IPS-15b (cell line): ENCODE measurements at regions not wholly inside any gene's neighbourhood (a gene's known extent, or its start where the extent isn't known, plus 50 kb on each side); places are given as distances from the start of the nearest gene placed in this dataset.

Experiments used
- H3K27me3 ChIP-seq: one replicate; pipeline ENCODE4 v1.6.1; 2013; ENCODE audit warnings: low read length; ENCODE audit not compliant: control insufficient read depth, insufficient read depth
- H3K36me3 ChIP-seq: one replicate; pipeline ENCODE4 v1.6.1; 2013; ENCODE audit warnings: low read length; ENCODE audit not compliant: control insufficient read depth, insufficient read depth
- H3K4me1 ChIP-seq: one replicate; pipeline ENCODE4 v1.6.1; 2013; ENCODE audit warnings: mild to moderate bottlenecking, low read length; ENCODE audit not compliant: control insufficient read depth, insufficient read depth
- H3K4me3 ChIP-seq: one replicate; pipeline ENCODE4 v1.5.1; 2013; ENCODE audit warnings: low read depth, low read length
- H3K9ac ChIP-seq: one replicate; pipeline ENCODE4 v1.6.1; 2013; ENCODE audit warnings: low read depth, mild to moderate bottlenecking, low read length
- H3K9me3 ChIP-seq: one replicate; pipeline ENCODE4 v1.6.1; 2013; ENCODE audit warnings: mild to moderate bottlenecking, low read length; ENCODE audit not compliant: control insufficient read depth, insufficient read depth

DNA sequence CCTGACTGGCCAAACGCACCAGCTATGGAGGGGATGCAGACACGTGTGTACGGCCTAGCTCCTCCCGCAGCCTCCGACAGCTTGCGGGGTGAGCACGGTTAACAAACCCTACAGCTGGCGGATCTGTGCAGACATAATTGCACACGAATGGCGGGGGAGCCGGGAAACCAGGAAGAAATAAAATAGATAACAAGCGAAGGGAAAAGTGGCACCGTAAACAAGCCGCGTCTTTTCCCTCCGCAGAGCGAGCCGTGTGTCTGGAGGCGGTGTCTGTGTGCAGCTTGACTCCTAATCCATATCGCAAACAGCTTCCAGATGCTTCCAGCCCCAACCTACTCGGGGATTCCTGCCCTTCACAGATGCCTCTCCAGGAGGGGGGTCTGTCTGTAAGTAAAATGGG is 853.1 kb upstream of the SALL3 start:
- no peaks in the 10 kb centered on the region for H3K27me3 ChIP-seq
- no peaks in the 10 kb centered on the region for H3K9me3 ChIP-seq
- no peak overlapping the region for H3K9ac ChIP-seq

GRCh38 chr18:78127041-78127440 is 852.6 kb upstream of the SALL3 start:
- no peaks in the 10 kb centered on the region for H3K36me3 ChIP-seq
- no peaks in the 10 kb centered on the region for H3K9me3 ChIP-seq
- no peaks in the 10 kb centered on the region for H3K4me1 ChIP-seq
- H3K9ac ChIP-seq: no peak overlapping the region
- no peaks in the 10 kb centered on the region for H3K27me3 ChIP-seq
- H3K4me3 ChIP-seq: no peak overlapping the region

More for the DNA sequence above, 853.1 kb upstream of the SALL3 start:
- Histone ChIP-seq H3K36me3 (no peaks in the 10 kb centered on the region), H3K4me3 (no peak overlapping the region), H3K4me1 (no peaks in the 10 kb centered on the region)

GRCh38 chr18:78128004-78128403 is 851.6 kb upstream of the SALL3 start:
- H3K36me3 ChIP-seq: no peaks in the 10 kb centered on the region
- no peak overlapping the region for H3K4me3 ChIP-seq
- H3K9me3 ChIP-seq: no peaks in the 10 kb centered on the region
- no peak overlapping the region for H3K9ac ChIP-seq
- H3K4me1 ChIP-seq: no peaks in the 10 kb centered on the region
- no peaks in the 10 kb centered on the region for H3K27me3 ChIP-seq

DNA sequence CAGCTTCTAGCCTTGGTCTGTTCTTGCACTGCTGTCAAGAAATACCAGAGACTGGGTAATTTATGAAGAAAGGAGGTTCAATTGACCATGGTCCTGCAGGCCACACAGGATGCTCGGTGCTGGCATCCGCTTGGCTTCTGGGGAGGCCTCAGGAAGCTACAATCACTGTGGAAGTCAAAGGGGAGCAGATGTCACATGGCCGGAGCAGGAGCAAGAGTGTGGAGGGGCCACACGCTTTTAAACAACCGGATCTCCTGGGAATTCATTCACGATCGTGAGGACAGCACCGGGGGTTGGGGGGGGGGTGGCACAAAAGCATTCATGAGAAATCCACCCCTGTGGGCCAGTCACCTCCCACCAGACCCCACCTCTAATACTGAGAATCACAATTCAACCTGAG is 850.4 kb upstream of the SALL3 start:
- Histone ChIP-seq H3K9ac (no peak overlapping the region), H3K36me3 (no peaks in the 10 kb centered on the region), H3K27me3 (no peaks in the 10 kb centered on the region), H3K4me3 (no peak overlapping the region), H3K9me3 (no peaks in the 10 kb centered on the region), H3K4me1 (no peaks in the 10 kb centered on the region)

- Histone ChIP-seq H3K27me3 (no peaks in the 10 kb centered on the region), H3K9ac (no peak overlapping the region), H3K9me3 (no peaks in the 10 kb centered on the region), H3K4me3 (no peak overlapping the region), H3K36me3 (no peaks in the 10 kb centered on the region), H3K4me1 (no peaks in the 10 kb centered on the region)
Measured at GRCh38 chr18:78130232-78131195, 849.1 kb upstream of the SALL3 start.

DNA sequence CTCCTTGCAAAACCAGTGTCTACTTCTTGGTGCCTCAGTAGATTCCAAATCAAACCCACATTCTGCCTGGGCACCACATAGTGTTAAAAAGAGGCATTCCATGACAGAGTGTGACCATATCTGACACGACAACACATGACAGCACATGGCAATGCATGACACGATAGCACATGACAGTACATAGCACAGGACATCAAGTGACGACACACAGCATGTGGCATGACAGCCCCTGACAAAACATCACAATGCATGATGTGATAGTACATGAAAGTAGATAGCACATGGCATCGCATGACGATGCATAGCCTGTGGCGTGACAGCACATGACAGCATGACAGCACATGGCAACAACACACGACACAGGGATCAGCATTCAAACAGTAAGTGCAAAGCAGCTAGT is 845.9 kb upstream of the SALL3 start:
- H3K9ac ChIP-seq: no peak overlapping the region
- H3K4me1 ChIP-seq: peaks cover 7% of the 10 kb centered on the region
- no peaks in the 10 kb centered on the region for H3K9me3 ChIP-seq
- no peak overlapping the region for H3K4me3 ChIP-seq
- H3K36me3 ChIP-seq: no peaks in the 10 kb centered on the region
- H3K27me3 ChIP-seq: no peaks in the 10 kb centered on the region

GRCh38 chr18:78136986-78137385 is 842.6 kb upstream of the SALL3 start:
- H3K4me1 ChIP-seq: peaks cover 17% of the 10 kb centered on the region
- H3K9me3 ChIP-seq: no peaks in the 10 kb centered on the region
- no peaks in the 10 kb centered on the region for H3K27me3 ChIP-seq

GRCh38 chr18:78138983-78139496 is 840.6 kb upstream of the SALL3 start:
- Histone ChIP-seq H3K27me3 (no peaks in the 10 kb centered on the region), H3K9me3 (no peaks in the 10 kb centered on the region), H3K4me3 (no peak overlapping the region), H3K36me3 (no peaks in the 10 kb centered on the region), H3K4me1 (peaks cover 17% of the 10 kb centered on the region), H3K9ac (no peak overlapping the region)

More at GRCh38 chr18:78136986-78137385, 842.6 kb upstream of the SALL3 start:
- Histone ChIP-seq H3K9ac (no peak overlapping the region), H3K4me3 (no peak overlapping the region), H3K36me3 (no peaks in the 10 kb centered on the region)

GRCh38 chr18:78140294-78140693 is 839.3 kb upstream of the SALL3 start:
- H3K36me3 ChIP-seq: no peaks in the 10 kb centered on the region
- peaks cover 20% of the 10 kb centered on the region for H3K4me1 ChIP-seq
- no peaks in the 10 kb centered on the region for H3K9me3 ChIP-seq
- no peak overlapping the region for H3K9ac ChIP-seq
- no peaks in the 10 kb centered on the region for H3K27me3 ChIP-seq
- no peak overlapping the region for H3K4me3 ChIP-seq

- no peaks in the 10 kb centered on the region for H3K9me3 ChIP-seq
- peaks cover 10% of the 10 kb centered on the region for H3K4me1 ChIP-seq
- H3K27me3 ChIP-seq: no peaks in the 10 kb centered on the region
- H3K4me3 ChIP-seq: no peak overlapping the region
- no peak overlapping the region for H3K9ac ChIP-seq
- no peaks in the 10 kb centered on the region for H3K36me3 ChIP-seq
Measured at GRCh38 chr18:78144669-78145068, 834.9 kb upstream of the SALL3 start.

DNA sequence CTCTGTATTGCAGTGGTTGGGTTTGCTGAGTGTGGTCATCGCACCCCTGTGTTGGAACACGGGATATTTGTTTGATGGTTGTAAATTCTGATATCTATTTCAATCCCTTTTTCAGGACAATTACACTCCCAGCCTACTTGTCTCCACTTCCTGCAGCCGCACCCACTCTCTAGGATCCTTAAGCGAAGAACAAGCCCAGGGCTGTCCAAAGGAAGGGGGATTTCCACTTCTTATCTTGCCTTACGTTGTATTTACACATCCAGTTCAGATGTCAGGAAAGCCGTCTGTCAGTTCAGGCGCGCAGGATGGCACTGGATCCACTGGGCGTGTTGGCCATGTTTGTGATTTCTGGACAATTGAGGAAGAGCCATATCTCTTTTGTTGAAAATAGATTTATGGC is 834.5 kb upstream of the SALL3 start:
- no peaks in the 10 kb centered on the region for H3K9me3 ChIP-seq
- no peaks in the 10 kb centered on the region for H3K36me3 ChIP-seq
- H3K27me3 ChIP-seq: no peaks in the 10 kb centered on the region
- H3K4me3 ChIP-seq: no peak overlapping the region
- no peak overlapping the region for H3K9ac ChIP-seq
- peaks cover 5% of the 10 kb centered on the region for H3K4me1 ChIP-seq
